HS-5 (cell line): ENCODE measurements at regions not wholly inside any gene's neighbourhood (a gene's known extent, or its start where the extent isn't known, plus 50 kb on each side); places are given as distances from the start of the nearest gene placed in this dataset.

ENCODE experiments used
- DNase-seq: peaks from one replicate; pipeline ENCODE4 v3.0.0-alpha.2; 2012; ENCODE audit warnings: low read depth

DNA sequence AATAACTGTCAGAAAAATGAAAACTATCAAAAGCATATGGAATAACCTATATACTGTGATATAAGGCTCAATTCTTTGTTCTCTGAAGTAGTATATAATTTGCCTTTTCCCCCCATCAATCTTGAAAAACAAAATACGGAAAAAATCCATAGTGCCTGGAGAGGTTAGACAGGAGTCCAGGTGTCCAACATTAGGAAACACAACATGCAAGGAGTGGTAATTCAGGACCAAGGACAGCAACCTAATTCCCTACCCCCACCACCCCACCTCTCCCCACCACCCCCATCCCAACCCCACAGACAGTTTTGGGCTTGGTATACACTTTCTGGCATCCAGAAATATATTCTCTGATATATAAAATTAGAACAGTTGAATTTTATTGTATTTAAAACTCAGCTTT is 55.1 kb upstream of the SLC25A26 start:
- DNase-seq, result no peak

DNA sequence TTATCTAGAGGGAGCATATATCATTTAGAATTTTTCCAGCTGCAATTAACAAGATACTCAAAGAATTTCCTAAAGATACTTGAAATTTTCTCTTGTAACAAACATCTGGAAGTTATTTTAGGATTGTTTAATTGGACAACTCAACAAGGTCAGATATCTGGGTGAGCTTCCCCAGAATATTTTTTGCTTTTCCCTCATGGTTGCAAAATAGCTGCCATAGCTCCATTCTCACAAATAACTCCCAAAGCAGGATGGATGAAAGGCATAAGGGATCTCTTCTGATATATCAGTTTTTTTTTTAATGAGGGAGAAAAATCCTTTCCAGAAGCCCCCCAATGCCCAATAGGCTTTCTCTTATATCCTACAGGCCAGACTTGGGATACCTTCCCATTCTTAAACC is 56.6 kb upstream of the SLC25A26 start:
- no peak for DNase-seq

DNA sequence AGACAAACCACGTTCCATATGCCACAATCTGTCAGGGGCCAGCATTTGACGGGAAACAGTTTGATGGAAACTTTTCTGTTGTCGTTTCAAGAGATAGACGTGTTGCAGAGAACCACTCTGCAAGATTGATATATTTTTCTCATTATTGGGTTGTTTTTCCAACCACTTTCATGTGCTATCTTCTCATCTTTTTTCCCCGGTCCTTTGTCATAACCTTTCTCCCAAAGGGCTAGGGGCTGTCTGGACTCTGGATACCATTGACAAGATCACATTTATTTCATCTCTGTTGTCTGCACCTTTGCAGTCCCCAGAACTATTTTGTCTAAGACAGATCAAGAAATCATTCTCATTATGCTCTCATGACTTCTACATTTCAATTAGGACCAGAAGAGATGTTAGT is 57.6 kb upstream of the SLC25A26 start:
- DNase-seq, result no peak

GRCh38 chr3:66162766-66163165 is 58.0 kb upstream of the SLC25A26 start:
- DNase-seq, result no peak

- DNase-seq, result no peak
These were observed 61.7 kb upstream of the SLC25A26 start for GRCh38 chr3:66158933-66159683.

DNA sequence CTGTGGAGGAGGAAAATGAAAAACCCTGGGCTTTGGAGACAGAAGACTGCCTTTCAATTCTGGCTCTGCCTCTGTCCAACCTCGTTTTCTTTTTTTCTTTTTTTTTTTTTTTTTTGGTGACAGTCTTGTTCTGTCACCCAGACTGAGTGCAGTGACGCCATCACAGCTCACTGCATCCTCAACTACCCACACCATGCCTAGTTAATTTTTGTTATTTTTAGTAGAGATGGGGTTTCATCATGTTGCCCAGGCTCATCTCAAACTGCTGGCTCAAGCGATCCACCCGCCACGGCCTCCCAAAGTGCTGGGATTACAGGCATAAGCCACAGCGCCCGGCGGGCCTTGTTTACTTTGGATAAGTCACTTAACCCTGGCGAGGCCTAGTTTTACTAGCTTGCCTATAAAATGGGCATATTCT is 66.3 kb upstream of the SLC25A26 start:
- no peak for DNase-seq

GRCh38 chr3:66153481-66154443 is 67.0 kb upstream of the SLC25A26 start:
- no peak for DNase-seq

DNA sequence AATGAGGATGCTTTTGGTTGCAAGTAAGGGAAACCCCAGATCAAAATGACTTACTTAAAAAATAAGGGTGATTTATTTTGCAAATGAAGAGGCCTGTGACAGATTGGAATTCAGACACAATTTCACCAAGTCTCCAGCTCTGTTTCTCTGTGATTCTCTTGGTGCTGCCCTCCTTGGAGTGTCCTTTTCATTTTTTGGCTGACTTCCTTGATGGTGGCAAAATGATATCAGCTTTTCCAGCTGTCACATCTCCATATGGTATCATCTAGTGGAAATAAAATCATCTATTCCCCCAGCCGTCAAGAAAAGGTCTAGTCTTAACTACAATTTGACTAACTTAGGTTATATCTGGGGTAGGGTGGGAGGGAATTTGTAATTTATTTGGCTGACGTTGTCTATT is 68.5 kb upstream of the SLC25A26 start:
- DNase-seq, result no peak

DNA sequence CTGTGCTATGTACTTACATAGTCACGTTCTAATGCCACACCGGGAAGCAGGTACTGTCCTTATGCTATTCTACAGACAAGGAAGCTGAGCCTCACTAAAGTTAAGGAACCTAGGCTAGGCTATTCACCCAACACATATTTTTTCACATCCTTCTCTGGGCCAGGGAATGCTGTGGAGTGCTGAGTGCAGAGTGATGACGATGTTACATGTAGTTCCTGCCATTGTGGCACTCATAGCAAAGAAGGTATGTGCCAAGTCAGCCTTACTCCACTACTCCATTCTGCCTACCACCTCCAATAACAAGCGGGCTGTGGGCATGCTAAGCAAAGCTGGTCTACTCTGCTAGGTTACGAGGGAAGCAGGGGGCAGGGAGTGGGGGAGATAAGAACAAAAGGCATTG is 69.8 kb upstream of the SLC25A26 start:
- no peak for DNase-seq

DNA sequence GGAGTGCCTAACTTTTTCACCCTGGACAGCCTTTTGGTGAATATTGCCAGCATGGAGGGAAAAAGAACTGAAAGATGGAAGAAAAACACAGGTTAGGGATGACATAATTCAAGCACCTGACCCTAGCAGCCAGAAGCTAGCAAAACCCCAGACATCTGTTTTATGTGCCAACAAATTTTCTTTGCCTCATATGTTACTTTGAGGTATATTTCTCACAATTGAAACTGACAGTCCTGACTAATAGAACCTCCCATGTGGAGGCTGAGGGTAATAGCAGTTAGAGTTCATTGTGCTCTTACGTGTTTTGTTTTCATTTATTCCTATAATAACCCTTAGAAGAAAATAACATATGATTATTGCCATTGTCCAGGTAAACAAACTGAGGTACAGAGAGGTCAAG is 71.5 kb upstream of the SLC25A26 start:
- DNase-seq, result no peak

DNA sequence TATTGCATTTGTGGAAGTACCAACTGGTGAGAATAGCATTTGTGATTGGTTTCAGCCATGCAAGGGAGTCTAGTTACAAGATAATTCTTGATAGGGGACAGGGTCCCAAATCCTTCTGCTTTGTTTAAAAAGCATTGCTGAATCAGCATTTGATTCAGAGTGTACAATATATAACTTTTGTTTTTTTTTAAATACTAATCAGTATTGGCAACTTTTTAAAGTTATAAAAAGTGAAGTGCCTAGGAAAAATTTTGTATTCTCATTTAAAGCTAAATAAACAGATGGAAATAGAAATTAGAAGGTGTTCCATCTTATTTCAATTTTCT is 75.4 kb upstream of the SLC25A26 start:
- no peak for DNase-seq

DNA sequence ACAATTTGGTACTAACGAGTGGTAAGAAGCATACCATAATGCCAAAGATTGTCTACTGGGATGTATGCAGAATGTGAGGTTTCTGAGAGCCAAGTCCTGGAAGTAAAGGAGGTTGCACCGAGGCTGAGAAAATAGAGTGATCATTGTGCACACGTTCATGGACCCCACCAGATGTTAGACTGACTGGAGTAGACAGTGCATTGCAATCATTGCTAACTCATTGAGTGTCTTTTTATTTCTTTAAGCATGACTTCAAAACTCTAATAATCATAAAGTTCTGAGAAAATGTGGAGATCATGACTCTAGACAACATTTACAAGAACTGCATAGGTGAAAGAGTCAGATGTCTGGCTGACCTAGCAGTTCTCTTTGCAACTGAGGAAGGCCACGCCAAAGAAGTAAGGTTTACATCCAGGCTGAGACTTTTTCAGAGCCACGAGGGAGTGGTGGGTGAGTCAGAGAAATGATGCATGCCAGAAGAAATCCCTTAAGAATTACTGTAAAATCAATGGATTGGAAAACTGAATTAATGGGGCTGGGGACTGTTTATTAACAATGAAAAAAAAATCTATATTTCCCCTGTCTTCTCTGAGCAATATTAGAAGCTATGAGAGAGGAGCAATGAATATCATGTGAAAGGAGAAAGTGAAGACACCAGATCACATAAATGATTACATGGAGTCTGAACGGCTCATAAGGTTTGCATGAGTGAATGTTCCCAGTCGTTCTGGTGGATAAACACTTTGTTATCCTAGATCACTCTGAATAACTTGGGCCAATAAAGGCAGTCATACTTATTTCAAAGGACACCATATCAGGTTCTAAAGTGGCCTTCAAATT is 76.0 kb upstream of the SLC25A26 start:
- peak; percentile 32 for DNase-seq

DNA sequence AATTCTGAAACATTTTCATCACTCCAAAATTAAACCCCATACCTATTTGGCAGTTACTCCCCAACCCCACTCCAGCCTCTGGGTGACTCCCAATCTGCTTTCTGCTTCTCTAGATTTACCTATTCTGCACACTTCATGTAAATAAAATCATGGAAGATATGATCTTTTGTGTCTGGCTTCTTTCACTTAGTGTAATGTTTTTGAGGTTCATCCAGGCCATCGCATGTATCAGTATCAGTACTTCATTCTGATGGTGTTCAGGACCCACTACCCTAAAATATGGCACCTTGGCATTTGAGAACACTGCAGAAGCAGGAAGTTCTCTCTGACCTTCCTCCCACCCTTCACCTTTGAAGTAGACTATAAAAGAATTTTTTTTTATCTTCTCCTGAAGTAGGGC is 78.7 kb upstream of the SLC25A26 start:
- DNase-seq, result no peak

DNA sequence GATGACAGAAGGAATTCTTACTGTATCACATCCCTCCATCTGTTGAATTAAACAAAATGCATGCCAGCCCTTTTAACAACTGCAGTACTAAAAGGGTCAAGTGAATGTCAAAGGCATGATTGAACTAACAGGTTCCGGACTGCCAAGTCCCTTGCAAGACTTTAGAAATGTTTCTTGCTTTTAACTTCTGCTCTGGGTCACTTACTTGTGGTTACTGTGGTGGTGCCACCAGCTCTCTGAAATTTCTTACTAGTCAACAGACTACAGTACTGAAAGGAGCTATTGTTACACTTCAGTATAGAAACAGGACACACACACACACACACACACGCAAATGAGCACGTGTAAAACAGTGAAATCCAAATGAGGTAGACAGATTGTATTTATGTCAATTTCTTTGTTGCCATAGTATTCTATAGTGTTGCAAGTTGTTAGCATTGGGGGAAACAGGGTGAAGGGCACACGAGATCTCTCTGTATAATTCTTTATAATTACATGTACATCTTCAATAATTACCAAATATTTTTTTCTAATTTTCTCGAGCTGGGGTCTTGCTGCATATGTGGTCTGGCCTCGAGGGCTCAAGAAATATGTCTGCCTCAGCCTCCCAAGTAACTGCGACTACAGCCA is 79.9 kb upstream of the SLC25A26 start:
- DNase-seq, result no peak

DNA sequence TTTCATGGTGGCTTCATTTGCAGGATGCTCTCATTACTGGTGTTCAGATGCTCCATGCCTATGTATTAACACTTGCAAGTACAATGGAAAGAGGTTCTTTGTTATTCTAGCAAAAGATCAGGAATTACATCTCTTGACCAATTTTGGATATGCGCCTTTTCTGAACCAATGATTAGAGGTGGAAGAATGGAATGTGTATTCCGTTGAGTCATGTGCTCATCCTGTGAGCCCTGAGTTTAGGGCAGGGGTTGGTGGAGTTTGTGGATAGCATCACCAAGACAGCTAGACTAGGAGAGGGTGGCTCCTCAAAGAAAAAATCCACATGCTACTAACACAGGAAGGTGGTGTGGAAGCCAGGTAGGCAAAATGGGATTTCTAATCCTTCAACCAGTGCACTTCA is 80.7 kb upstream of the SLC25A26 start:
- no peak for DNase-seq

DNA sequence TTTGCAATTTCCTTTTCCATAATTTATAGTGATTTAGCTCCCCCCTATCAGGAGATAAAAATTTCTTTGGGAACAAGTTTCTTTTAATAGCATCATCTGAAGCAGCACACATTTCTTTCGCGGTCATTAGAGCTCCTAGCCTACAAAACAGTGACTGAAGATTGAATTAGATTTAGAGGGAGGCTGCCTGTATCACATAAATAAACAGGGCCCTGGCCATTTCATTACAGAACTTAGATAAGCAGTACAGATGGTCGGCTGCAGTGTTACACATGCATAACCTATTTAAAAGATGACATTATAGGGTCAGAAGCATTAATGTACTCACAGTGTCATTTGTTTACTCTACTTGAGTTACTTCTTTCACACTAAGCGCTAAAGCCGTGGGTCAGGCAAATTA is 81.4 kb upstream of the SLC25A26 start:
- DNase-seq, result no peak

- no peak for DNase-seq
These were observed 82.2 kb upstream of the SLC25A26 start for GRCh38 chr3:66138336-66139313.

- no peak for DNase-seq
These were observed 84.2 kb upstream of the SLC25A26 start for GRCh38 chr3:66136597-66136996.

DNA sequence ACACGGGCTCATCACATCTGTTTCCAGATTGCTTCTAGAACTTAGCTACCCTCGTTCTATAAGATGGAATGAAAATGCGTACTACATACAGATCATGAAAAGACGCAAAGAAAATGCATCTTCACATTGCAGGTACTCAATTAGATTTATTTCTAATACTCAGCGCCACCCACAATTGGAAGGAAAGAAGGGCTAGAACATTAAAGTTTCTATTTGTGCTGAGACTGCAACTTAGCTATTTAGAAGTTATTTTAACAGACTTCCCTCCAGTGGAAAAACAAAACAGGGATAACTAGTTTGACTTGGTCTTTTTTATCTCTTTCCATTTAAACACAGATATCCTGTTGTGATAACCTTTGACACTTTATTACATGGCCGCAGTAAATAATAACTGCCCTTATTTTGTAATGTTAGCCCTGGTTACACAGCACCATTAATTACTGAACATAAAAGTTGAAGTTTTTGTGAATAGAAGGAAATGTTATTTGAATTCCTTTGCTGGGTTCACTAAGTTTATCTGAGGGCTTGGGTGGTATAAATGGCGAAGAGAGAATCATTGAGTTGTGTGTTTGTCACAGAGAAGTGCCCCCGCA is 86.9 kb upstream of the SLC25A26 start:
- no peak for DNase-seq

DNA sequence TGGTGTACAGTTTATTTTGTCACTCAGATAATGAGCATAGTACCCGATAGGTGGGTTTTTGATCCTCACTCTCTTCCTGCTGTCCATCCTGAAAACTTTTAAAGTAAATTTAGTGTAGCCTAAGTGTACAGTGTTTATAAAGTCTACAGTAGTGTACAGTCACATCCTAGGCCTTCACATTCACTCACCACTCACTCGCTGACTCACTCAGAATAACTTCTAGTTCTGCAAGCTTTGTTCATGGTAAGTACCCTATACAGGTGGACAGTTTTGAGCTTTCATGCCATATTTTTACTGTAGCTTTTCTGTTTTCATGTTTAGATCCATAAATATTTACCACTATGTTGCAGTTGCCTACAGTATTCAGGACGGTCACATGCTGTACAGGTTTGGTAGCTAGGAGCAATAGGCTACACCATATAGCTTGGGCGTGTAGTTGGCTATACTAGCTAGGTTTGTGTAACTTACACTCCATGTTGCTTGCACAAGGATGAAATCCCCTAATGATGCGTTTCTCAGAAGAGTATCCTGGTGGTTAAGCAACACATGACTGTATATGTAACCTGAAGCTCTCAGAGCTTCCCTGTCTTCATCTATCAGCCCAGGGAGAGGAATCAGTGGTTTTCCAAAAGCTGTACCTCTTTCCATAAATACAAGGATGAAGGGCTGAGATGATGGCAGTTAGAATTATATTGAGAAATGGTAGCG is 87.6 kb upstream of the SLC25A26 start:
- peak; percentile 61 for DNase-seq
